ENCODE measurements at regions not wholly inside any gene's neighbourhood (a gene's known extent, or its start where the extent isn't known, plus 50 kb on each side); places are given as distances from the start of the nearest gene placed in this dataset.

DNA sequence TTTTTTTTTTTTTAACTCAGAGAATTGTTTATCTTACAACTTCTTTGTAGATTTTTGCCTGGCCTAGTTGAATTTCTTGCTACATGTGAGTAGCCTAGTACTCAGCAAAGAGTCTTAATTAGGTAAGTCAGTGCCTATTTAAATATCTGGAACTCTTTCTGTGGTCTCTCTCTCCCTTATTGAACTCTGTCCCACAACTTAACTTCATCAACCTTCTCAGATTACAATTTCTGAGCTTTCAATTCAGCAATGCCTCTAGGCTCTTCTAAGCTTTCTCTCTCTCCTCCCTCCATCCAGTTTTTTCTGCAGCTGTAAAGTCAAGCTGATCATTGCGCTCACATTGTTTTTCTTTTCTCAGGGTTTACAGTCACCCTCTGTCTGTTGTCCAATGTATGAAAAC is 517.6 kb upstream of the ROBO1 start:
- H3K9me3 ChIP-seq = no peaks in the 10 kb centered on the region
- DNase-seq (ENCODE audit: low spot score in 2 of 2) = no peak
- H3K27ac ChIP-seq = no peak overlapping the region
- whole genome bisulfite sequencing = 39% methylated on average over 1 of the region's 1 CpG
- H3K4me3 ChIP-seq = no peak overlapping the region
- no peaks in the 10 kb centered on the region for H3K4me1 ChIP-seq
- no peaks in the 10 kb centered on the region for H3K36me3 ChIP-seq
- no peaks in the 10 kb centered on the region for H3K27me3 ChIP-seq
- TF ChIP-seq POLR2A (IDR thresholded peaks at IDR 0.05) (no peak), POLR2AphosphoS5 (IDR thresholded peaks at IDR 0.05) (no peak), EP300 (IDR thresholded peaks at IDR 0.05) (no peak)
- TF ChIP-seq, protein P1, sequence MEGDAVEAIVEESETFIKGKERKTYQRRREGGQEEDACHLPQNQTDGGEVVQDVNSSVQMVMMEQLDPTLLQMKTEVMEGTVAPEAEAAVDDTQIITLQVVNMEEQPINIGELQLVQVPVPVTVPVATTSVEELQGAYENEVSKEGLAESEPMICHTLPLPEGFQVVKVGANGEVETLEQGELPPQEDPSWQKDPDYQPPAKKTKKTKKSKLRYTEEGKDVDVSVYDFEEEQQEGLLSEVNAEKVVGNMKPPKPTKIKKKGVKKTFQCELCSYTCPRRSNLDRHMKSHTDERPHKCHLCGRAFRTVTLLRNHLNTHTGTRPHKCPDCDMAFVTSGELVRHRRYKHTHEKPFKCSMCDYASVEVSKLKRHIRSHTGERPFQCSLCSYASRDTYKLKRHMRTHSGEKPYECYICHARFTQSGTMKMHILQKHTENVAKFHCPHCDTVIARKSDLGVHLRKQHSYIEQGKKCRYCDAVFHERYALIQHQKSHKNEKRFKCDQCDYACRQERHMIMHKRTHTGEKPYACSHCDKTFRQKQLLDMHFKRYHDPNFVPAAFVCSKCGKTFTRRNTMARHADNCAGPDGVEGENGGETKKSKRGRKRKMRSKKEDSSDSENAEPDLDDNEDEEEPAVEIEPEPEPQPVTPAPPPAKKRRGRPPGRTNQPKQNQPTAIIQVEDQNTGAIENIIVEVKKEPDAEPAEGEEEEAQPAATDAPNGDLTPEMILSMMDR (IDR thresholded peaks at IDR 0.05) = no peak

DNA sequence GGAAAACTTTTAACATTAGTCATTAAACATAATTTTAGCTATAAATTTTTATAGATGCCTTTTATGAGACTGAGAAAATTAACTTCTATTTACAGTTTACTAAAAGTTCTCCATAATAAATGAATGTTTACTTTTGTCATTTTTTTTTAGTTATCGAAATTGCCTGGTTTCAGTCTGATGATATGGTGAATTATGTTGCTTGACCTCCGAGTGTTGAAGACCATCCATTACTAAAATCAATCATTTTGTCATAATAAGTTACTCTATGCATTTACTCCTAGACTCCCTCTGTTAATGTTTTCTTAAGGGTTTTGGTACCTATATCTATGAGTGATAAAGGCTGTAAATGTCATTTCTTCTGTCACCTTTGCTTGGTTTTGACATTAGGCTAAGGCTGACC is 516.0 kb upstream of the ROBO1 start:
- TF ChIP-seq POLR2A (IDR thresholded peaks at IDR 0.05) (no peak), EP300 (IDR thresholded peaks at IDR 0.05) (no peak), POLR2AphosphoS5 (IDR thresholded peaks at IDR 0.05) (no peak)
- TF ChIP-seq, protein P1 (IDR thresholded peaks at IDR 0.05) = no peak
- Histone ChIP-seq H3K27me3 (no peaks in the 10 kb centered on the region), H3K4me3 (no peak overlapping the region), H3K36me3 (no peaks in the 10 kb centered on the region), H3K27ac (no peak overlapping the region), H3K9me3 (no peaks in the 10 kb centered on the region), H3K4me1 (no peaks in the 10 kb centered on the region)
- DNase-seq (ENCODE audit: low spot score in 2 of 2) = no peak
- WGBS = 36% methylated on average over 2 of the region's 2 CpGs

DNA sequence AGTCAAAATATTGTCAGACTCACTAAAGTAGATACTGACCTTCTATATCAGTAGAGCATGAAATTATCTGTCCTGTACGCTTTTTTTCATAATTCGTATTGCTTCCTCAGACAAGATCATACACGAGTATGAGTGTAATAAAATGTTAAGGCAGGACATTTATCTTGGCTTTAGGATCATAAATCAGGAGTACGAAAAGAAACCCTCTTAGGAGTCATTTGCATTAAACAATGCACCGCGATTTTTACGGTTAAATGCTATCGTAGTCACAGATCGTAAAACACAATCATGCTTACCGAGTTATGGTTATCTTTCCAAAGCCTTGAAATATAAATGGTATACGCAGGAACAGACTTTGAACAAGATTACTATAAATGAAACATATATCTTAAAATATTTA is 510.3 kb upstream of the ROBO1 start:
- no peaks in the 10 kb centered on the region for H3K27me3 ChIP-seq
- no peak overlapping the region for H3K27ac ChIP-seq
- H3K4me3 ChIP-seq = no peak overlapping the region
- H3K36me3 ChIP-seq = no peaks in the 10 kb centered on the region
- H3K9me3 ChIP-seq = no peaks in the 10 kb centered on the region
- DNase-seq (ENCODE audit: low spot score in 2 of 2) = no peak
- 72% methylated on average over 11 of the region's 11 CpGs for WGBS
- no peaks in the 10 kb centered on the region for H3K4me1 ChIP-seq
- no peak for TF ChIP-seq EP300 (IDR thresholded peaks at IDR 0.05)
- TF ChIP-seq, protein P1 (IDR thresholded peaks at IDR 0.05) = no peak
- no peak for TF ChIP-seq POLR2A (IDR thresholded peaks at IDR 0.05)
- TF ChIP-seq POLR2AphosphoS5 (IDR thresholded peaks at IDR 0.05) = no peak

DNA sequence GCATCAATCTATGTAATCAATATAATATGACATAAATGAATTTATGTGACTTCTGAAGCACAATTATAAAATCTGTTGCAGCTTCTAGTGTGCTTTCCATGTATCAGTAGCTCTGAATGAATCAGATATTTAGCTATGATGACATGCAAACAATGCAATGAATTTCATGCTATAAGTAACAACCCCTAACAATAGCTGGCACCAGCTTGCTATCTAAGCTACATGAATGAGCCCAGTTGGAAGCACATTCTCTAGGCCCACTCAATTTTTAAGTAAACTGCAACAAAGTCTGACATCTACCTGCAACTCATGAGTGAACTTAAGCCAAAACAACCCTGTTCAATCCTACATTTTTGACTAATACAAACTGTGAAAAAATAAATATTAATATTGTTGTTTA is 507.3 kb upstream of the ROBO1 start:
- H3K9me3 ChIP-seq = no peaks in the 10 kb centered on the region
- no peaks in the 10 kb centered on the region for H3K4me1 ChIP-seq
- no peaks in the 10 kb centered on the region for H3K36me3 ChIP-seq
- H3K4me3 ChIP-seq = no peak overlapping the region
- DNase-seq (ENCODE audit: low spot score in 2 of 2) = no peak
- TF ChIP-seq, protein P1 (IDR thresholded peaks at IDR 0.05) = no peak
- TF ChIP-seq POLR2AphosphoS5 (IDR thresholded peaks at IDR 0.05) (no peak), EP300 (IDR thresholded peaks at IDR 0.05) (no peak), POLR2A (IDR thresholded peaks at IDR 0.05) (no peak)
- no peaks in the 10 kb centered on the region for H3K27me3 ChIP-seq
- H3K27ac ChIP-seq = no peak overlapping the region

DNA sequence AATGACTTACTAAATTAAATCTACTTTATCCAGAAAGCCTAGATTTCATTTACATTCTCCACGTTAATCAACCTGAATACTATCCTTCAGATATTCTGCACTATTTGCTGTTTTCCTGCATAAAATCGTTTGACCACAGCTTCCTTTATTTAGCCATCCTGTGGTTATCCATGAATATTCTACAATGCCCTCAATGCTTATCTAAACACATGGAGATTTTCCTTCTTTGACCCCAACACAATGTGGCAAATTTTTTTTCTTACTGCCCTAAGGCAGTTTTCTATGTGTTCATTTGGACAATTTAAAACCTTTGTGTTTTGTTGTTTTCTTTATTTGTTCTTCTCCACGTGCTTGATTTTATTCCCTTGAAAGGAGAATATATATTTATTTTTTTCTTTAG is 495.5 kb upstream of the ROBO1 start:
- Histone ChIP-seq H3K27ac (no peak overlapping the region), H3K4me3 (no peak overlapping the region), H3K27me3 (no peaks in the 10 kb centered on the region), H3K36me3 (no peaks in the 10 kb centered on the region), H3K9me3 (no peaks in the 10 kb centered on the region), H3K4me1 (no peaks in the 10 kb centered on the region)
- TF ChIP-seq POLR2A (IDR thresholded peaks at IDR 0.05) = no peak
- no peak for TF ChIP-seq EP300 (IDR thresholded peaks at IDR 0.05)
- TF ChIP-seq, protein P1 (IDR thresholded peaks at IDR 0.05) = no peak
- TF ChIP-seq POLR2AphosphoS5 (IDR thresholded peaks at IDR 0.05) = no peak
- 65% methylated on average over 3 of the region's 3 CpGs for WGBS
- DNase-seq (ENCODE audit: low spot score in 2 of 2) = no peak

Measured in suprapubic skin (tissue), 4 donors.